Ishikawa (cell line): ENCODE measurements at regions not wholly inside any gene's neighbourhood (a gene's known extent, or its start where the extent isn't known, plus 50 kb on each side); places are given as distances from the start of the nearest gene placed in this dataset.

Experiments
- CEBPB ChIP-seq: IDR thresholded peaks from 2 replicates; pipeline ENCODE4 v1.6.1; 2012
- CREB1 ChIP-seq: IDR thresholded peaks from 2 replicates; pipeline ENCODE4 v1.6.1; 2012; ENCODE audit warnings: low read depth
- EGR1 ChIP-seq: IDR thresholded peaks from 2 replicates; pipeline ENCODE4 v1.6.1; 2012
- EP300 ChIP-seq: IDR thresholded peaks from 2 replicates; pipeline ENCODE4 v1.6.1; 2012; ENCODE audit warnings: borderline replicate concordance
- FOXM1 ChIP-seq: IDR thresholded peaks from 2 replicates; pipeline ENCODE4 v1.6.1; 2012; ENCODE audit warnings: low read depth, borderline replicate concordance
- NFIC ChIP-seq: IDR thresholded peaks from 2 replicates; pipeline ENCODE4 v1.6.1; 2012
- RAD21 ChIP-seq: IDR thresholded peaks from 2 replicates; pipeline ENCODE4 v1.6.1; 2012; ENCODE audit warnings: low read depth
- TAF1 ChIP-seq: IDR thresholded peaks from 2 replicates; pipeline ENCODE4 v1.6.1; 2012; ENCODE audit warnings: low read depth, mild to moderate bottlenecking
- TCF12 ChIP-seq: IDR thresholded peaks from 2 replicates; pipeline ENCODE4 v1.6.1; 2012; ENCODE audit warnings: low read depth
- TEAD4 ChIP-seq: IDR thresholded peaks from 2 replicates; pipeline ENCODE4 v1.6.1; 2012
- YY1 ChIP-seq: IDR thresholded peaks from 2 replicates; pipeline ENCODE4 v1.6.1; 2012; ENCODE audit warnings: low read depth
- ZBTB7A ChIP-seq: IDR thresholded peaks from 2 replicates; pipeline ENCODE4 v1.6.1; 2012; ENCODE audit warnings: low read depth
- TF ChIP-seq, protein P1 (sequence below): IDR thresholded peaks from 2 replicates; pipeline ENCODE4 v1.6.1; 2012
- TF ChIP-seq, protein P2 (sequence below): IDR thresholded peaks from 2 replicates; pipeline ENCODE4 v1.6.1; 2012
- TF ChIP-seq, protein P3 (sequence below): IDR thresholded peaks from 2 replicates; pipeline ENCODE4 v1.6.1; 2012; ENCODE audit warnings: low read depth, mild to moderate bottlenecking

DNA sequence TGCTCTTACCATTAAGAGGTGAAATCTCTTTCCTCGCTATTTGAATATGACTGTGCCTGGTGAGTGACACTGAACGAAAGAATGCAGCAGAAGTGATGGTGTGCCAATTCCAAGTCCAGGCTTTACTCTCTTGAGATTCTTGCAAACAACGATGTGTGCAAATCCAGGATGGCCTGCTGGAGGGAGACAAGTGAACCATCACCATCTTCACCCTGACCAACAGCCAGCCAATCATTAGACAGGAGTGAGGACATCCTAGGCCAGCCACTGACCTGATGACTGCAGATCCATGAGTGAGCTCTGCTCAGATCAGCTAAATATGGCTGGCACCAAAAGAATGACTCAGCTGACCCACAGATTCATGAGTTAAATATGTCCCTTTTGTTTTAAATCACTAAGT, 878.0 kb downstream of the PDCD6IP start:
- TF ChIP-seq, protein P1, sequence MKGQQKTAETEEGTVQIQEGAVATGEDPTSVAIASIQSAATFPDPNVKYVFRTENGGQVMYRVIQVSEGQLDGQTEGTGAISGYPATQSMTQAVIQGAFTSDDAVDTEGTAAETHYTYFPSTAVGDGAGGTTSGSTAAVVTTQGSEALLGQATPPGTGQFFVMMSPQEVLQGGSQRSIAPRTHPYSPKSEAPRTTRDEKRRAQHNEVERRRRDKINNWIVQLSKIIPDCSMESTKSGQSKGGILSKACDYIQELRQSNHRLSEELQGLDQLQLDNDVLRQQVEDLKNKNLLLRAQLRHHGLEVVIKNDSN = no peak
- no peak for TF ChIP-seq FOXM1
- no peak for TF ChIP-seq EP300
- TF ChIP-seq, protein P2, sequence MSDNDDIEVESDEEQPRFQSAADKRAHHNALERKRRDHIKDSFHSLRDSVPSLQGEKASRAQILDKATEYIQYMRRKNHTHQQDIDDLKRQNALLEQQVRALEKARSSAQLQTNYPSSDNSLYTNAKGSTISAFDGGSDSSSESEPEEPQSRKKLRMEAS = no peak
- TF ChIP-seq TAF1 = no peak
- TF ChIP-seq RAD21 = no peak
- no peak for TF ChIP-seq EGR1
- TF ChIP-seq CEBPB = no peak
- TF ChIP-seq NFIC = no peak
- no peak for TF ChIP-seq TEAD4
- TF ChIP-seq ZBTB7A = no peak
- no peak for TF ChIP-seq YY1
- TF ChIP-seq, protein P3, sequence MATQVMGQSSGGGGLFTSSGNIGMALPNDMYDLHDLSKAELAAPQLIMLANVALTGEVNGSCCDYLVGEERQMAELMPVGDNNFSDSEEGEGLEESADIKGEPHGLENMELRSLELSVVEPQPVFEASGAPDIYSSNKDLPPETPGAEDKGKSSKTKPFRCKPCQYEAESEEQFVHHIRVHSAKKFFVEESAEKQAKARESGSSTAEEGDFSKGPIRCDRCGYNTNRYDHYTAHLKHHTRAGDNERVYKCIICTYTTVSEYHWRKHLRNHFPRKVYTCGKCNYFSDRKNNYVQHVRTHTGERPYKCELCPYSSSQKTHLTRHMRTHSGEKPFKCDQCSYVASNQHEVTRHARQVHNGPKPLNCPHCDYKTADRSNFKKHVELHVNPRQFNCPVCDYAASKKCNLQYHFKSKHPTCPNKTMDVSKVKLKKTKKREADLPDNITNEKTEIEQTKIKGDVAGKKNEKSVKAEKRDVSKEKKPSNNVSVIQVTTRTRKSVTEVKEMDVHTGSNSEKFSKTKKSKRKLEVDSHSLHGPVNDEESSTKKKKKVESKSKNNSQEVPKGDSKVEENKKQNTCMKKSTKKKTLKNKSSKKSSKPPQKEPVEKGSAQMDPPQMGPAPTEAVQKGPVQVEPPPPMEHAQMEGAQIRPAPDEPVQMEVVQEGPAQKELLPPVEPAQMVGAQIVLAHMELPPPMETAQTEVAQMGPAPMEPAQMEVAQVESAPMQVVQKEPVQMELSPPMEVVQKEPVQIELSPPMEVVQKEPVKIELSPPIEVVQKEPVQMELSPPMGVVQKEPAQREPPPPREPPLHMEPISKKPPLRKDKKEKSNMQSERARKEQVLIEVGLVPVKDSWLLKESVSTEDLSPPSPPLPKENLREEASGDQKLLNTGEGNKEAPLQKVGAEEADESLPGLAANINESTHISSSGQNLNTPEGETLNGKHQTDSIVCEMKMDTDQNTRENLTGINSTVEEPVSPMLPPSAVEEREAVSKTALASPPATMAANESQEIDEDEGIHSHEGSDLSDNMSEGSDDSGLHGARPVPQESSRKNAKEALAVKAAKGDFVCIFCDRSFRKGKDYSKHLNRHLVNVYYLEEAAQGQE = no peak
- no peak for TF ChIP-seq CREB1
- no peak for TF ChIP-seq TCF12

DNA sequence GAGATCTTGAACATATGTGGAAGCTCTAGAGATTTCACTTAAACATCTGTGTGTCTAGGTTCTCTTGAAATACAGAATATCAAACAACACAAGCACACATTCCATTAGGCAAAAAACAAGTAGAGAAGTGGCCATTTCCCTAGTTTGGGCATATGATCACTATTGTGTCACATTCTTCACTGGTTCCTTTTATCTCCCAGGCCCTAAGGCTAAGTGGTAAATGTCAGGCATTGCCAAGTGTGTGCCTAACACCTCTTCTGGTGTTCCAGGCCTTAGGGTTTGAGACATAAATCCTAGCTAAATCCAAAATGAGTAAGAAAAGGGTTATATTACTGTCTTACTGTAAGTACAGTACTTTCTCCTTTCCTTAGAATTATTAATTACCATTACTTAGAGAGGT, 880.1 kb downstream of the PDCD6IP start:
- no peak for TF ChIP-seq TEAD4
- TF ChIP-seq TAF1 = no peak
- TF ChIP-seq NFIC = no peak
- no peak for TF ChIP-seq ZBTB7A
- TF ChIP-seq YY1 = no peak
- TF ChIP-seq RAD21 = no peak
- no peak for TF ChIP-seq TCF12
- no peak for TF ChIP-seq FOXM1

DNA sequence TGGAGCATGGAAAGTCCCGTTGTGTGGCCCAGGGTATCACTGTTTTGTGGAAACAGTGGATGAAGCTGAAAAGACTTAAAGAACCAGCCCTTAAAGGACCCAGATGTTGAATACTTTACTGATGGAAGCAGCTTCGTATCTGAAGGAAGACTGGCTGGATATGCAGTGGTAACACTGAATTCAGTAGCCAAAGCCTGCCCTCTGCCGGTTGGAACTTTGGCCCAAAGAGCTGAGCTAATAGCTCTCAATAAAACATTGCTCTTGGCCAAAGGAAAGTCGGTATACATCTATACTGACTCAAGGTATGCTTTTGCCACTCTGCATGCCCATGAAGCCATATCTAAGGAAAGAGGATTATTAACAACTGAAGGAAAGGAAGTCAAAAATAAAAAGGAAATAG, 885.4 kb downstream of the PDCD6IP start:
- no peak for TF ChIP-seq ZBTB7A
- TF ChIP-seq FOXM1 = no peak
- TF ChIP-seq, protein P2 = no peak
- peak; percentile 70 for TF ChIP-seq RAD21
- no peak for TF ChIP-seq CEBPB
- TF ChIP-seq YY1 = no peak
- TF ChIP-seq EP300 = no peak
- no peak for TF ChIP-seq TEAD4

DNA sequence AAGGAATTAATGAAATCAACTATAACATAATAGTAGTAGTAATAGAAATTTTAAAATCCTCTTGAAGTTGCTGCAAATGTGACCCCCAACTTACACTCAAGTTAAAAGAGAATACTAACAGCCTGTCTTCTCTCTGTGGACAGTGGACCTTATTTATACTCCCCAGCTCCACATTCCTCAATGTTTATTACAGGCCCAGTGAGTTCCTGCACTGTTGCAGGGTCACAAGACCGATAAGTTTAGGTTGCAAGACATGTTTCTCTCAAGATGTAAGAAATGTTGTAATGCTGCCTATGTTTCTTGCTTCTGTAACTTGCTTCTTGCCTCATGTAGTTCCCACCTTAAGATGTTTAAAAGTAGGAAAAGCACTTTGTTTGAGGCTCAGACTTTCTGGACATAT, 888.1 kb downstream of the PDCD6IP start:
- TF ChIP-seq EP300 (no peak), TCF12 (no peak), TAF1 (no peak), CEBPB (no peak), TEAD4 (no peak)
- TF ChIP-seq, protein P3 = no peak
- TF ChIP-seq, protein P1 = no peak

DNA sequence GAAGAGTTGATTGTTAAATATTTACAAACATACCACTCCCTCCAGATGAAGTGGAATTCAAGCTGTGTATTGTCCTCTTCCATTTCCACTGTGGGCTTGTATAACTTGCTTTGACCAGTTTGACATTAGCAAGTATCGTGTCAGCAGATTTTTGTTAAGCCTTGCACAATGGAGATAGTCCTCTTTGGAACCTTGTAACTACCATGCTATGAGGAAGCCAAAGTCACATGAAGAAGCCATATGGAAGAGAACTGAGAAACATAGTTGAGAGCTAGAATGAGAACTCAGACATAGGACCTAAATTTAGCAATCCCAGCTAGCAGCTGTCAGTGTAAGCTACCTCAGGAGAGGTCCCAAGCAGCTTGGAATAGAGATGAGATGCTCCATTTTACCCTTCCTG, 889.2 kb downstream of the PDCD6IP start:
- TF ChIP-seq NFIC (no peak), CREB1 (no peak), TAF1 (no peak)

DNA sequence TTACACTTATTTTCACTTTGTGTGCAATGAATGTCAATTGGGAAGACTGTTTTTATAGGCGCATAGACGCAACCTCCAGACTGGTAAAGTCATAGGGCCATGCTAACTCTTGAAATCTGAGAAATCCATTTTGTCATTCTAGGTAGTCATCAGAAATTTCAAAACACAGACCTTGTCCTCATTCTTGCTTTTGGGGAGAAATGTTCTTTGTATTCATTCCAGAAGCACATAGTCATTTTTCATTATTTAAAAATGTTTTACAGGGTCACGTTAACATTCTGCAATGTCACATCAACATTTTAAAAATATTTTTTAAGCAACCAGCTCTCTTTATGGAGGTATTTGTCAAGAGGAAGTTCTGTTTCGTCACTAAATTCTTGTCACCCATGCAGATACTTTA, 898.4 kb downstream of the PDCD6IP start:
- TF ChIP-seq NFIC = no peak

DNA sequence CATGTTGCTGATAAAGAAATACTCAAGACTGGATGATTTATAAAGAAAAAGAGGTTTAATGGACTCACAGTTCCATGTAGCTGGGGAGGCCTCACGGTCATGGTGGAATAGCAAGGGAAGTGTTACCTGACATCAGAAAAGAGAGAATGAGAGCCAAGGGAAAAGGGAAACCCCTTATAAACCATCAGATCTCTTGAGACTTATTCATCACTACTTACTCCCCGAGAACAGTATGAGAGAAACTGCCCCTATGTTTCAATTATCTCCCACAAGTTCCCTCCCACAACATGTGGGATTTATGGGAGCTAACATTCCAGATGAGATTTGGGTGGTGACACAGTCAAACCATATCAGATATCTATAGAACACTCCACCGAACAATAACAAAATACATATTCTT, 904.6 kb downstream of the PDCD6IP start:
- no peak for TF ChIP-seq TEAD4
- TF ChIP-seq, protein P3 = no peak
- TF ChIP-seq EP300 = no peak
